HL-60 (cell line): ENCODE measurements at regions not wholly inside any gene's neighbourhood (a gene's known extent, or its start where the extent isn't known, plus 50 kb on each side); places are given as distances from the start of the nearest gene placed in this dataset.

Experiments
- DNase-seq, 2 experiments: peaks; one replicate each; pipeline ENCODE4 v3.0.0-alpha.2; 2010 to 2020; ENCODE audit warnings: low read depth in 1 of 2, low spot score in 1 of 2
- H3K27ac ChIP-seq: fragments of 250-450 bp; sonication (Bioruptor Pico); replicated peaks from 2 replicates; pipeline ENCODE4 v1.5.1; 2020; ENCODE audit warnings: mild to moderate bottlenecking, moderate library complexity
- H3K27me3 ChIP-seq: fragments of 250-450 bp; sonication (Bioruptor Pico); 2 replicates; pipeline ENCODE4 v1.5.1; 2021; ENCODE audit warnings: mild to moderate bottlenecking, moderate library complexity; ENCODE audit not compliant: insufficient read depth, poor library complexity, severe bottlenecking
- H3K4me3 ChIP-seq: replicated peaks from 2 replicates; pipeline ENCODE4 v1.5.1; 2011; ENCODE audit warnings: mild to moderate bottlenecking, control low read depth, low read length; ENCODE audit not compliant: insufficient read depth
- GABPA ChIP-seq: IDR thresholded peaks from 2 replicates; pipeline ENCODE4 v1.6.1; 2012; ENCODE audit warnings: low read depth
- POLR2AphosphoS5 ChIP-seq: IDR thresholded peaks from 2 replicates; pipeline ENCODE4 v1.6.1; 2012; ENCODE audit warnings: low read depth
- REST ChIP-seq: IDR thresholded peaks from 2 replicates; pipeline ENCODE4 v1.6.1; 2012; ENCODE audit warnings: low read depth; ENCODE audit not compliant: insufficient replicate concordance
- SPI1 ChIP-seq: IDR thresholded peaks from 2 replicates; pipeline ENCODE4 v1.6.1; 2012; ENCODE audit warnings: low read depth, mild to moderate bottlenecking, borderline replicate concordance
- TF ChIP-seq, protein P1 (sequence below): IDR thresholded peaks from one replicate; pipeline ENCODE4 v1.5.1; 2011; ENCODE audit warnings: low read length, control low read depth, inconsistent platforms; ENCODE audit not compliant: insufficient read depth

GRCh38 chr6:10128721-10129120 lies 286.2 kb downstream of the TFAP2A start:
- Histone ChIP-seq H3K27me3 (no peaks in the 10 kb centered on the region), H3K27ac (no peak overlapping the region), H3K4me3 (no peak overlapping the region)
- DNase-seq: no peak
- TF ChIP-seq POLR2AphosphoS5 (no peak), SPI1 (no peak), REST (no peak), GABPA (no peak)
- TF ChIP-seq, protein P1, sequence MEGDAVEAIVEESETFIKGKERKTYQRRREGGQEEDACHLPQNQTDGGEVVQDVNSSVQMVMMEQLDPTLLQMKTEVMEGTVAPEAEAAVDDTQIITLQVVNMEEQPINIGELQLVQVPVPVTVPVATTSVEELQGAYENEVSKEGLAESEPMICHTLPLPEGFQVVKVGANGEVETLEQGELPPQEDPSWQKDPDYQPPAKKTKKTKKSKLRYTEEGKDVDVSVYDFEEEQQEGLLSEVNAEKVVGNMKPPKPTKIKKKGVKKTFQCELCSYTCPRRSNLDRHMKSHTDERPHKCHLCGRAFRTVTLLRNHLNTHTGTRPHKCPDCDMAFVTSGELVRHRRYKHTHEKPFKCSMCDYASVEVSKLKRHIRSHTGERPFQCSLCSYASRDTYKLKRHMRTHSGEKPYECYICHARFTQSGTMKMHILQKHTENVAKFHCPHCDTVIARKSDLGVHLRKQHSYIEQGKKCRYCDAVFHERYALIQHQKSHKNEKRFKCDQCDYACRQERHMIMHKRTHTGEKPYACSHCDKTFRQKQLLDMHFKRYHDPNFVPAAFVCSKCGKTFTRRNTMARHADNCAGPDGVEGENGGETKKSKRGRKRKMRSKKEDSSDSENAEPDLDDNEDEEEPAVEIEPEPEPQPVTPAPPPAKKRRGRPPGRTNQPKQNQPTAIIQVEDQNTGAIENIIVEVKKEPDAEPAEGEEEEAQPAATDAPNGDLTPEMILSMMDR: no peak

DNA sequence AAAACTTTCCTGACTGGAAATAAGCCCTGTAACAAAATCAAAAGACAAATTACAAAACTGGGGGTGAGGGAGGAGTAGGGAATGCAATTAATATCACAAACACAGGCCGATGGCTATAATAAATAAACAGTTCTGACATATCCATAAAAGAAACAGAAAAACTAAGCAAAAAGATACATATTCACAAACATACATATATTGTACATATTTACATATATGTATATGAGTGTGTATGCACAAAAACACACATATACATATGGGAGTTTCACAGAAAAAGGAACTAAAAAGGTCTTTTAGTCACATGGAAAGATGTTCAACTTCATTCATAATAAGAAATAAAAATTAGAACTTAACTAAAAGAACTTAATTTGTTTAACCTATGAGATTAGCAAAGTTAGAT lies 292.7 kb downstream of the TFAP2A start:
- TF ChIP-seq, protein P1: no peak
- TF ChIP-seq GABPA (no peak), SPI1 (no peak), POLR2AphosphoS5 (no peak), REST (no peak)
- H3K27ac ChIP-seq: no peak overlapping the region
- H3K27me3 ChIP-seq: no peaks in the 10 kb centered on the region
- H3K4me3 ChIP-seq: no peak overlapping the region
- DNase-seq: no peak

DNA sequence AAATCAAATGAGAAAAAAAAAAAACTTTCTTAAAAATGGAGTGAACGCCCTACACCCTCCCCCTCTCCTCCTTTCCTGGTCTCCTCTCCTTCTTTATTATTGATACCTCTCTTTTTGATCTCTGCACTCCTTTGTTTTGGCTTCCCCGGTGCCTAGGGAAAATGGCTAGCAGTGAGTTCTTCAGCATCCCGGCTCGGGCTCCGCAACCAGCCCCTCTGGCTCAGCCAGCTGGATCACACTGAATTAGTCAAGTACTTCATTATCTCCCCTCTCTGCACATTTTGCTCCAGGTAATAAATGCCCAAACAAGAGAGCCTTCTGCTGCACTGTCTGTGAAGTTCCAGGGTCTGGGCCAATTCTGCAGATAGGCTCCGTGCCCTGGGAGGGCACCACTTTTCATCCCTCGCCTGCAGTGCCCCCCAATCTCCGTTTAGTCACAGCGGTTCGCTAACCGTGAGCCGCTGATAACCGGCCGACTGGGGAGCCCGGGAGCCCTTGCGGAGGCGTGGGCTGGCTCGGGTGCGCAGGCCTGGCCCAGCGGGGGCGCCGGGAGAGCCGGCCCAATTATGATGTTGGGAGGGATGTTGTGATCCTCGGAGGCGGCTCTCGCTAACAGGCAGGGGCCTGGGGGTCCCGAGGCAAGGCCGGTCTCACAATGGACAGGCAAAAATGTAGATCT lies 301.9 kb downstream of the TFAP2A start:
- TF ChIP-seq REST: no peak
- no peak for TF ChIP-seq GABPA
- no peak for TF ChIP-seq SPI1
- TF ChIP-seq, protein P1: no peak
- no peak for TF ChIP-seq POLR2AphosphoS5
- no peak for DNase-seq
- Histone ChIP-seq H3K27ac (no peak overlapping the region), H3K4me3 (no peak overlapping the region), H3K27me3 (no peaks in the 10 kb centered on the region)
